ENCODE measurements at regions not wholly inside any gene's neighbourhood (a gene's known extent, or its start where the extent isn't known, plus 50 kb on each side); places are given as distances from the start of the nearest gene placed in this dataset.

- Histone ChIP-seq H2BK15ac (ENCODE audit: low read depth, poor library complexity, severe bottlenecking) (no peak overlapping the region), H3K36me3 (ENCODE audit: control insufficient read depth in 1 of 2, insufficient read depth in 2 of 2, low read depth in 1 of 2, low read length in 2 of 2) (no peaks in the 10 kb centered on the region), H3K79me1 (replicated peaks; ENCODE audit: low read length, poor library complexity, severe bottlenecking) (no peaks in the 10 kb centered on the region), H2AFZ (ENCODE audit: low read depth, low read length) (no peak overlapping the region), H3K9ac (ENCODE audit: low read length) (no peak overlapping the region), H2BK120ac (ENCODE audit: low read depth, low read length) (no peak overlapping the region), H2BK12ac (ENCODE audit: low read length in 2 of 2) (no peak overlapping the region), H3K4me3 (ENCODE audit: insufficient read depth in 1 of 2, low read depth in 1 of 2, low read length in 2 of 2) (no peak overlapping the region), H2AK5ac (ENCODE audit: low read length, severe bottlenecking) (no peak overlapping the region), H3K4me2 (ENCODE audit: low read length, poor library complexity, severe bottlenecking) (no peak overlapping the region), H2BK5ac (ENCODE audit: low read depth, low read length, poor library complexity, severe bottlenecking) (no peak overlapping the region), H3K4me1 (ENCODE audit: control insufficient read depth, insufficient read depth, low read depth, low read length) (no peaks in the 10 kb centered on the region), H3K18ac (ENCODE audit: low read depth in 1 of 2, low read length in 2 of 2) (no peak overlapping the region), H3K27ac (ENCODE audit: low read length, poor library complexity, severe bottlenecking) (no peak overlapping the region), H3K23ac (ENCODE audit: low read length in 2 of 2) (no peak overlapping the region), H3K9me3 (ENCODE audit: control insufficient read depth, low read length) (peaks cover 17% of the 10 kb centered on the region), H4K91ac (ENCODE audit: low read length) (no peak overlapping the region), H3K27me3 (ENCODE audit: control insufficient read depth in 1 of 2, insufficient read depth in 1 of 2, low read length in 2 of 2) (no peaks in the 10 kb centered on the region), H3K4ac (ENCODE audit: low read depth in 1 of 2, low read length in 2 of 2) (no peak overlapping the region), H4K8ac (ENCODE audit: low read length) (no peak overlapping the region), H3K14ac (ENCODE audit: low read length in 2 of 2) (no peak overlapping the region)
- no peak for DNase-seq
- 88% methylated on average over 2 of the region's 3 CpGs for WGBS
Observed at GRCh38 chr3:26894443-26894842, 271.9 kb downstream of the LRRC3B start.

- no peak overlapping the region for H3K27ac ChIP-seq (ENCODE audit: low read length, poor library complexity, severe bottlenecking)
- H3K79me1 ChIP-seq (replicated peaks; ENCODE audit: low read length, poor library complexity, severe bottlenecking): no peaks in the 10 kb centered on the region
- H3K4ac ChIP-seq (ENCODE audit: low read depth in 1 of 2, low read length in 2 of 2): no peak overlapping the region
- H3K9me3 ChIP-seq (ENCODE audit: control insufficient read depth, low read length): peaks cover 13% of the 10 kb centered on the region
- H2AK5ac ChIP-seq (ENCODE audit: low read length, severe bottlenecking): no peak overlapping the region
- no peak overlapping the region for H2AFZ ChIP-seq (ENCODE audit: low read depth, low read length)
- no peak overlapping the region for H3K4me2 ChIP-seq (ENCODE audit: low read length, poor library complexity, severe bottlenecking)
- no peak overlapping the region for H3K9ac ChIP-seq (ENCODE audit: low read length)
- no peak overlapping the region for H2BK120ac ChIP-seq (ENCODE audit: low read depth, low read length)
- H2BK5ac ChIP-seq (ENCODE audit: low read depth, low read length, poor library complexity, severe bottlenecking): no peak overlapping the region
- H3K27me3 ChIP-seq (ENCODE audit: control insufficient read depth in 1 of 2, insufficient read depth in 1 of 2, low read length in 2 of 2): no peaks in the 10 kb centered on the region
- H3K14ac ChIP-seq (ENCODE audit: low read length in 2 of 2): no peak overlapping the region
- no peak overlapping the region for H2BK12ac ChIP-seq (ENCODE audit: low read length in 2 of 2)
- H4K8ac ChIP-seq (ENCODE audit: low read length): no peak overlapping the region
- H3K23ac ChIP-seq (ENCODE audit: low read length in 2 of 2): no peak overlapping the region
- no peak for DNase-seq
- no peak overlapping the region for H4K91ac ChIP-seq (ENCODE audit: low read length)
- no peak overlapping the region for H2BK15ac ChIP-seq (ENCODE audit: low read depth, poor library complexity, severe bottlenecking)
- H3K4me3 ChIP-seq (ENCODE audit: insufficient read depth in 1 of 2, low read depth in 1 of 2, low read length in 2 of 2): no peak overlapping the region
- H3K36me3 ChIP-seq (ENCODE audit: control insufficient read depth in 1 of 2, insufficient read depth in 2 of 2, low read depth in 1 of 2, low read length in 2 of 2): no peaks in the 10 kb centered on the region
- H3K18ac ChIP-seq (ENCODE audit: low read depth in 1 of 2, low read length in 2 of 2): no peak overlapping the region
- H3K4me1 ChIP-seq (ENCODE audit: control insufficient read depth, insufficient read depth, low read depth, low read length): no peaks in the 10 kb centered on the region
Observed at GRCh38 chr3:26915208-26915607, 292.6 kb downstream of the LRRC3B start.

DNA sequence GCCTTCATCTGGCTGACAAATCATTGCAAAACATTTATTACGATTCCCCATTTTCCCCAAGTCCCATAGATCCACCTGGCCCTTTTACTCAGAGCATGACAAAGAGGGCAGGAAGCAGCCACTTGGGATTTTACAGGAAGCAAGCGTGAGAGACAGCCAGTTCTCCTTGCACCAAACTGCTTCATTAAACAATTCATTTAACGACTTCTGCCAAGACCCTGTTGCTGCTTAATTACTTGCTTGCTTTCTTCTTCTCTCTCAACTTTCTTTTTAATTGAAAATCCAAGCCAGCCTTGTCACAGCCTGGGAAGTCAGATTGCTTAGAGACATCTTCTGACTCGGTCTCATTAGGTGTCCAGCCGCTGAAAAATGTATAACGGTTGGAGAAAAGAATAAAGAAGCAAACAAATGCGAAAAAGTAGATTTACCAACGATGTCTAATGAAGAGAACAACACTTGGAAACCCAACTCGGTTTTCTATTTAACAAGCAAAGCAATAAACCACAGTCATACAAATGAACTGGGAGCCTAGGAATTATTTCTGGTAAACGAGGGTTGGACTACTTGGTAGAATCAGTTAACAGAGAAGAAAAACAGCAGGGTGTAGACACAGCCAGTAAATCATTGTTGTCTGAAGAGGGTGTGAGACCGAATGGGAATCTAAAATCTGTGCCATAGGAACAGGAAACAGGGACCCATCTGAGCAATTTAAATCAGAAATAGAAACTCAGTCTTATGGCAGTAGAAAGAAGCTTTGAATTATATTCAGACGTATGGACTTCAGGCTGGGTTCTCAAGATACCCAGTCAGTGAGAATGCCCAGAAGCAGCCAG, 298.3 kb downstream of the LRRC3B start:
- Histone ChIP-seq H2AFZ (ENCODE audit: low read depth, low read length) (no peak overlapping the region), H3K14ac (ENCODE audit: low read length in 2 of 2) (no peak overlapping the region), H3K4ac (ENCODE audit: low read depth in 1 of 2, low read length in 2 of 2) (no peak overlapping the region), H3K4me2 (ENCODE audit: low read length, poor library complexity, severe bottlenecking) (no peak overlapping the region), H3K27me3 (ENCODE audit: control insufficient read depth in 1 of 2, insufficient read depth in 1 of 2, low read length in 2 of 2) (no peaks in the 10 kb centered on the region), H2BK120ac (ENCODE audit: low read depth, low read length) (no peak overlapping the region), H4K8ac (ENCODE audit: low read length) (no peak overlapping the region), H3K27ac (ENCODE audit: low read length, poor library complexity, severe bottlenecking) (no peak overlapping the region), H3K36me3 (ENCODE audit: control insufficient read depth in 1 of 2, insufficient read depth in 2 of 2, low read depth in 1 of 2, low read length in 2 of 2) (no peaks in the 10 kb centered on the region), H3K18ac (ENCODE audit: low read depth in 1 of 2, low read length in 2 of 2) (no peak overlapping the region), H4K91ac (ENCODE audit: low read length) (no peak overlapping the region), H3K4me3 (ENCODE audit: insufficient read depth in 1 of 2, low read depth in 1 of 2, low read length in 2 of 2) (no peak overlapping the region), H3K9me3 (ENCODE audit: control insufficient read depth, low read length) (peaks cover 28% of the 10 kb centered on the region), H3K23ac (ENCODE audit: low read length in 2 of 2) (no peak overlapping the region), H3K4me1 (ENCODE audit: control insufficient read depth, insufficient read depth, low read depth, low read length) (no peaks in the 10 kb centered on the region), H2BK12ac (ENCODE audit: low read length in 2 of 2) (no peak overlapping the region), H2BK5ac (ENCODE audit: low read depth, low read length, poor library complexity, severe bottlenecking) (no peak overlapping the region), H3K9ac (ENCODE audit: low read length) (no peak overlapping the region), H2AK5ac (ENCODE audit: low read length, severe bottlenecking) (no peak overlapping the region), H2BK15ac (ENCODE audit: low read depth, poor library complexity, severe bottlenecking) (no peak overlapping the region), H3K79me1 (replicated peaks; ENCODE audit: low read length, poor library complexity, severe bottlenecking) (no peaks in the 10 kb centered on the region)
- DNase-seq: peak; percentile 17
- 24% methylated on average over 9 of the region's 12 CpGs for WGBS

- no CpG with 5 or more reads among the region's 1 CpG for WGBS
Observed at GRCh38 chr3:26931896-26932295, 309.3 kb downstream of the LRRC3B start.

More at GRCh38 chr3:26931896-26932295, 309.3 kb downstream of the LRRC3B start:
- H3K4me3 ChIP-seq (ENCODE audit: insufficient read depth in 1 of 2, low read depth in 1 of 2, low read length in 2 of 2): no peak overlapping the region
- H3K14ac ChIP-seq (ENCODE audit: low read length in 2 of 2): no peak overlapping the region
- H2AK5ac ChIP-seq (ENCODE audit: low read length, severe bottlenecking): no peak overlapping the region
- no peak overlapping the region for H2BK15ac ChIP-seq (ENCODE audit: low read depth, poor library complexity, severe bottlenecking)
- no peak overlapping the region for H4K8ac ChIP-seq (ENCODE audit: low read length)
- H3K4me1 ChIP-seq (ENCODE audit: control insufficient read depth, insufficient read depth, low read depth, low read length): no peaks in the 10 kb centered on the region
- no peak overlapping the region for H2BK120ac ChIP-seq (ENCODE audit: low read depth, low read length)
- H3K27ac ChIP-seq (ENCODE audit: low read length, poor library complexity, severe bottlenecking): no peak overlapping the region
- no peak overlapping the region for H3K23ac ChIP-seq (ENCODE audit: low read length in 2 of 2)
- H3K9ac ChIP-seq (ENCODE audit: low read length): no peak overlapping the region
- H3K4ac ChIP-seq (ENCODE audit: low read depth in 1 of 2, low read length in 2 of 2): no peak overlapping the region
- no peak overlapping the region for H2AFZ ChIP-seq (ENCODE audit: low read depth, low read length)
- DNase-seq: no peak
- H3K36me3 ChIP-seq (ENCODE audit: control insufficient read depth in 1 of 2, insufficient read depth in 2 of 2, low read depth in 1 of 2, low read length in 2 of 2): no peaks in the 10 kb centered on the region
- no peaks in the 10 kb centered on the region for H3K27me3 ChIP-seq (ENCODE audit: control insufficient read depth in 1 of 2, insufficient read depth in 1 of 2, low read length in 2 of 2)
- H2BK5ac ChIP-seq (ENCODE audit: low read depth, low read length, poor library complexity, severe bottlenecking): no peak overlapping the region
- no peak overlapping the region for H3K18ac ChIP-seq (ENCODE audit: low read depth in 1 of 2, low read length in 2 of 2)
- H3K79me1 ChIP-seq (replicated peaks; ENCODE audit: low read length, poor library complexity, severe bottlenecking): no peaks in the 10 kb centered on the region
- H3K4me2 ChIP-seq (ENCODE audit: low read length, poor library complexity, severe bottlenecking): no peak overlapping the region
- no peak overlapping the region for H4K91ac ChIP-seq (ENCODE audit: low read length)
- H3K9me3 ChIP-seq (ENCODE audit: control insufficient read depth, low read length): peaks cover 3% of the 10 kb centered on the region
- H2BK12ac ChIP-seq (ENCODE audit: low read length in 2 of 2): no peak overlapping the region
